HG03159 (cell line): ENCODE measurements at regions not wholly inside any gene's neighbourhood (a gene's known extent, or its start where the extent isn't known, plus 50 kb on each side); places are given as distances from the start of the nearest gene placed in this dataset.

ENCODE experiments used
- ATAC-seq: cut with Tn5 transposase; IDR thresholded peaks from one replicate; pipeline ENCODE4 v1.9.1; 2021; ENCODE audit warnings: mild to moderate bottlenecking, moderate library complexity; ENCODE audit not compliant: unreplicated experiment

DNA sequence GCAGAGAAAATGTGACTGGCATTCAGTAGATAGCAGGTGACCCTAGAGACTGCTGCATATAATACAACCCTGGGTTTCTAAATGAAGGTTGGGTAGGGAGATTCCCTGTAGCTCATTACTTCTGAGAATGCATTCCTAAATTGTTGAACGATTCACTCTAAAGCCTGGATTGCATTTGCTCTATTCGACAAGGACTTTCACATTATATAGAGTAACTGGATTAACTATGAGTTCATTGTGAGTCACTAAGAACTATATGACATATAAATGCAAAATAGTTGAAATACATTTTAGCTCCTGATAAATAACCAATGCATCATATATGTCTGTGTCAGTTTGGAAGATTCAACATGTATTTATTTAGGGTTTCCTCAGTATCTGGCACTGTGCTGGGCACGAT is 294.7 kb upstream of the CCDC54 start:
- no peak for ATAC-seq

DNA sequence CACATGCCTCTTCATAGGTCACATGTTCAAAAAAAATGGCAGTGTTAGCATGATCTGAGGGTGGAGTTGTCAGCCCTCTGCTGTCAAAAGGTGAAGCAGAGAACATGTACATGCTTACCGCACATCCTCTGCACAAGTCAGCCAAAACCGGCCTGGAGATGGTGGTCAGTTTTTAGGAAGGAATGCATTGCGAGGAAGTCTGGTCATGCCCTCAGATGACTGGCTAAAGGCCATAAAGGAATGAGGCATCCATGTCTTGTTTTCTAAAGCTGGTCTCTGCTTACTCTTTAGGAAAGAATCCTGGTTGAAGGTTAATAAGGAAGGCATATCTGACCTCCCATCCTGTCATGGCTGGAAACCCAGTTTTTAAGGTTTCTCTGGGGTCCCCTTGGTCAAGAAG is 292.0 kb upstream of the CCDC54 start:
- ATAC-seq = no peak

DNA sequence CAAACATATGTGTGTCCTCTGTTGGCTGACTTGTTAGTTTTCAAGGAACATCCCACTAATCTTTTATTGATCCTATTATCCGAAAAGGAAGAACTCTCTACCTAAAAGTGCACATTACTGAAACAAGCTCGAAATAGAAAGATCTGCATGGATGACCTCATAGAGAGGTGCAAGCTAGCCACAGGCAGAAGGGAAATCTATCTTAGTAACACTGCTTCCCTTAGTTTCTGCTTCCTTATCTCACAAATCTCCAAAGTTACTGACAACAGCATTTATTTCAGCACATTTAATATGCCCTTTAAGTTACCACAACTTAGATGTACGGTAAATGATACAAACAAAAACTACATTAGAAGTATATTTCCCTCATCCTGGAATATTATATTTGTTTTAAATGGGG is 285.1 kb upstream of the CCDC54 start:
- no peak for ATAC-seq

DNA sequence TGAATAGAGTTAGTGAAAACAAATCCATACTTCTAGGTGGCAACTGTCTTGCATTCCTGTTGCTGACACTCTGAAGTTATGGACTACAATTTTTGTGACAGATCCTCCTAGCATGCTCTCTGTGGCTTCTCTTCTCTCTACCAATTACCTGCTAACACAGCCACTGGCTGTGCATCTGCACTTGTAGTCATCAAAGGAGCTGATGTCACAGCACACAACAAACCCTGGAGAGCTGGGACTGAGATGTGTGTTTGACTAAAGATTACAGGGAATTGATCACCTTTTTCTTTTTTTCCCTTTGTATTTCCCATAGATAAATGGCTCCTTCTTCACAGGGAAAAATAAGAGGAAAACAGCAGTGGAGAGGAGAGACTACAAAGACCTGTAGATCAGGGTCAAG is 278.4 kb upstream of the CCDC54 start:
- ATAC-seq = no peak

DNA sequence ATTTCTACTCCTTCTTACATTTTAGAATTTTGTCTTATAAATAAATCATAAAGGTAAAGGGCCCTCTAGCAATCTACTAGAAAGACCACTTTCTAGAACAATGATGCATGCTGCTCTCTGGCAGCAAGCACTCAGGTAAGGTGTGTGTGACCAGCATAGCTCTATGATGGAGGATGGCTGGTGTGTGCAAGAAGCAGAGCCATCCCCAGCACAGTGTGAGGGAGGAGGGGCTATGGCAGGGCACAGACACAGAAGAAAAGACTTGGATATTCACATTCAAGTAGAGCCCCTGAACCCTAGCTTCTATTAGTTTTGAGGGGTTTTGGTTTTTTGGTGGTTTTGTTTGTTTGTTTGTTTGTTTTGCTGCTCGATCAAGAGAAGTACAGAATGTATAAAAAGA is 277.1 kb upstream of the CCDC54 start:
- ATAC-seq = no peak

DNA sequence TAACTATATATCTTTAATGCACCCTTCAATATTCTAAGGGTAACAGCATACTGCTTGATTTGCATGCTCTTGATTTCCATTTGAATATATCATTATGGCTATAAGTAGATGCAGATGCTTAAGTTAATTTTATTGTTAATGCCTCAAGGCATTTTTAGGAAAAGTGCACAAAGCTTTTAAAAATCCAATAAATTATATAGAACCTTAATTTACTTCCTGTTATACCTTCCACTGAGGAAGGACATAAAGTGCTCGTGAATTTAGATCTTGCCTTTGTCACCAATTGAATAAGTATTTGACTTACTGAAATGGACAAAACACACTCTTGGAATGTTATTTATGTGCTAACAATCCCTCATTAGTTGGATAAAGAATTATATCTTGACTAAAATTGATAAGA is 276.7 kb upstream of the CCDC54 start:
- no peak for ATAC-seq

DNA sequence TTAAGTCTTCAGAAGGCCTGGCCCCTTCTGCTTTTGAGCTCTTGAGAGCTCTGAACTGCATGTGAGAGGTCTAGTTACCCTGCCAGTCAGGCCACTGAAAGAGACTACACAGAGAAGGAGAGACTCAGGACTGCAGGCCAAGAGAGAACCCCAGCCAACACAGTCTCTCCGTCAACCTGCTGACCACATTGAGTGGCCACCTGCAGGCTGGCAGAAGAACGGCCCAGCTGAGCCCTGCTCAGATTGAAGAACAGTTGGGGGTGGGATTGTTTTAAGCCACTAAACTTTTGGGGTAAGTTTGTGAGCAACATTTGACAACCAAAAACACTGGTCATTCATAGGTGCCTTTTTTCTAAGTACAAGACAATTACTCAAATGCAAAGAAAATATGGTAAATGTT is 273.5 kb upstream of the CCDC54 start:
- ATAC-seq = no peak

DNA sequence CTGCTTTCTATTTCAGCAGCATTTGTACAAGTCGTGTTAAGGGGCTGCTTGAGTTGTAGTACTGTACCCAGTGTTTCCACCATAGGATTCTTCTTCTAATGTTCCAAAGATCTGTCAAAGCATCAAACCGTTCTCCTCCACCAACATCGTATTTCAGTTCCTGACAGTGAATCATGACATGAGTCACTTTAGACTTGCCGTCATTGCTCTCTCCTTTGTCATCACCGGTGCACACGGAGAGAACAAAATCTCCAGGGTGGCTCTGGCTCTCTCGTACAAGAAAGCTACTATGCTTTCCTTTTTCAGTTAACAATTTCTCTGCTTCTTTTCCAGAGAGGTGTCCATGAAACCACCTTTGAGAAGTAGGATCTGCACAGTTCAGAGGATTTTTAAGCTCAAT is 270.9 kb upstream of the CCDC54 start:
- no peak for ATAC-seq

DNA sequence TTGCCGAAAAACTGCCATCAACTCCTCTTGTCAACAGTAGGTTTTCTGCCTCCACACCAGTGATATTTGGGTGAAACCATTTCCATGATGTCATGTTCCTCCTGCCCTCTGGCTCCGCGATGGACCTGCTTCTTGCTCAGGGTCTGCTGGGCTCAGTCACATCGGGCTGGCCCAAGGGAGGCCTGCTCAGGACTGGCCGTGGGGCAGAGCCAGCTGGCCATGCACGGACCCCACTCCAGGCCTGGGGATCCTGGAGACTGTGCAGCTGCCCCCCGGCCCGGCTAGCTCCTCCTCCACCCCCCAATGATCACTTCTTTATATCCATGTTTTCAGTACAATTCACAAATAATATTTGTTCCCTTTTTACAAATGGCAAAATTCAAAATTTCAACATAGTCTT is 270.3 kb upstream of the CCDC54 start:
- ATAC-seq = no peak

DNA sequence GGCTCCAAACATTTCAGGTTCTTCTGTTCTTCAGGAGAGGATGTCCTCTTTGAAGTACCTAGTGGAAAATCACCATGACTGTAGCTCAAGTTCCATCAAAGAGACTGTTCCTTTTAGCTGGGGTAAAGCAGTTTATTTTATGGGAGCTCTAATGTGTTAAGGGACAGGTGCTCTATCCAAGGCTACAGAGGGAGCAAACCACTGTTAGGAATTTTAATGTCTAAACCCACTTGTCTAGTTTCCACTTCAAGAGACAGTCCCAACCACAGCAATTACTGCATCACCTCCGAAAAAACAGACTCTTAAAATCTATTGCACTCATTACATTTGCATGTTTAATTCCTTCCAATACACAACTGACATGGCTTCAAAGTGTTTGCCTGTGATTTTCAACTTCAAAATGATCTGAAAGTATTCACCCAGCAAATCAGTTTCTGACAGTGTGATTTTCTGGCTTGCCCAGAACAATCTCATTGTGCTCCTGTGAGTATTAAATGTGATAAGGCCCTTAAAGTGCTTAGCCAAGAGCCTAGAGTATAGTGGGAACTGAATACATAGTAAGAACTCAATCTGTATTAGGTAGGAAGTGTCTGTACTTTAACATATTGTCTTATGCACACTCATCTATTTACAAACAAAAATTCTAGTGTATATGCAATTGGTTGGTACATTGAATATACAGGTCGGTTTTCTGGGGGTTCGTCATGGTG is 266.5 kb upstream of the CCDC54 start:
- ATAC-seq = no peak

DNA sequence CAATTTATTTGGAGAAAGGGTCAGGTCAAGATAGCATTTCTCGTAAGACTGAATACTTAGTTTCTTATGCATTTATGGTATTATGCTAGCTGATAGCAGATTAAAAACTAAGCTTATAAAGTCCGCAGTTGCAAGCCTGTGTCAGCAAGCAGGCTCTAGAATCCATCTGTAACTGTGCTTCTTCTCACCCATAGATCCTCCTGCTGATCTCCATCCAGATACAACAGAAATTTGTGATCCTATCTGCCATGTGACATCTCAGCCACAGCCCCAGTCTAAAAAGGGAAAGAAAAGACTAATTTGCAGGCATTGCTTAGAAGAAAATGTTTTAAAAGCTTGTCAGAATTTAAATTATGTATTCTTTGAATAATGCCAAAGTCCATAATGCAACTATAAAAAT is 265.4 kb upstream of the CCDC54 start:
- no peak for ATAC-seq

DNA sequence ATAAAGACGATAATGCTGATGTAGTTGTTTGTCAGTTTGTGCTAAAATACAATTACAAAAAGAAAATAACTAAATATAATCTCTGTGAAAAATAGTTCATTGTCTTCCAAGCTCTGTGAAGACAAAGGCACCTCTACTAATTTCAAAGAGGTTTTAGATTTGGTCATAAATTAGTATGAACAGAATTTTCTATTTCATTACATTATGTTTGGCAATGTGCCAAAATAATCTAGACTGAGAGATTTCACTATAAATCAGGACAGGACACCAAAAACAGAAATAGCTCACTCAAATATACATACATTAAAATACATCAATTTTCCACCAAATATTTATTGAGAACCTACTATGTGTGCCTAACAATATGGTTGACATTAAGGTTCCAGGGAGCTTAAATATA is 264.9 kb upstream of the CCDC54 start:
- no peak for ATAC-seq

DNA sequence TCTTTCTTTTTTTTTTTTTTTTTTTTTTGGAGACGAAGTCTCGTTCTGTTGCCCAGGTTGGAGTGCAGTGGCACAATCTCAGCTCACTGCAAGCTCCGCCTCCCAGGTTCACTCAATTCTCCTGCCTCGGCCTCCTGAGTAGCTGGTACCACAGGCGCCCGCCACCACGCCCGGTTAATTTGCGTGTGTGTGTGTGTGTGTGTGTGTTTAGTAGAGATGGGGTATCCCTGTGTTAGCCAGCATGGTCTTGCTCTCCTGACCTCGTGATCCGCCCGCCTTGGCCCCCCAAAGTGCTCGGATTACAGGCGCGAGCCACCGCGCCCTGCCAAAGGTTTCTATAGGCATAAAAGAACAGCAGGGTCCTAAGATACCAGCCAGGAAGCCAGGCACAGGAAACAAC is 261.0 kb upstream of the CCDC54 start:
- ATAC-seq = no peak

DNA sequence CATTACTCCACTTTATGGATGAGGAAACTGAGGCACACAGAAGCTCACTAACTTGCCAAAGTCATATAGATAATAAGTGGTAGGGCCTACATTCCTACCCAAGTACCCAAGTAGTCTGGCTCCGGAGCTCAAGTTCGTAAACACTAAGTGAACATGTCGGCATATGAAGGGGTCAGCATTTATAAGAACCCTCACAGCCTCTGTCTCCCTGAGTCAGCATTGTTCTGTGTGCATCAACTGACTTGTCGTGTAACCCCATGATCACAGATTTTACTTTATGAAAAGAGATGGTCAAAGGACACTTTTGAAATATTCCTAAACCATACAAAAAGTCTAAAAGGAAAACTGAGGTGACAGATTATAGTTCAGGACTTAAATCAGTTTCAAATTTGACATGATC is 260.1 kb upstream of the CCDC54 start:
- ATAC-seq = no peak

DNA sequence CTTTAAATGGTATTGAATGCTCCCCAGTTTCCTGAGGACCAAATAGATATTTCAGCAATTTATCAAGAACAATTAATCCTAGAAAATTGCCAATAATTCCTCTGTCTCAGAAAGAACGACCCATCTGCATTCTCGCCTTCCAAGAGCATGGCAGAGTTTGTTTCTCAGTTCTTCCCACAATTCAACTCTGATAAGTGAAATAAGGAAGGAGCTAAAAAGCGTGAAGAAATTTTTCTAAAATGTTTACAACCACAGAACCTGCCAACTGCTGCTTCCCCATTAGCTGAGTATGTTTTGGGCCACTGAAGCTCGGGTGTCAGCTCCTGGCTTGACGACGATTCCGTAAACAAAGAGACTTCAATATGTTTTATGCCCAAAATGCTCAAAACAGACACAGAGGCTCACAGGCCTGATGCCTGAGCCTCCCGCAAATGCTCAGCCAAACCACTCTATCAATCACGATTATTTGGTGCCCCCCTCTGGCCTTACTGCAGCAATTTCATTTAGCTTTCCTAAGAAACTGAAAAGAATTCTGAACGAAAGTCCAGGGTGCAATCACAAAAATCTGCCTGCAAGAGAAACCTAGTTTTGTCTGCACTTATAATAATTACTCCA is 259.2 kb upstream of the CCDC54 start:
- no peak for ATAC-seq

DNA sequence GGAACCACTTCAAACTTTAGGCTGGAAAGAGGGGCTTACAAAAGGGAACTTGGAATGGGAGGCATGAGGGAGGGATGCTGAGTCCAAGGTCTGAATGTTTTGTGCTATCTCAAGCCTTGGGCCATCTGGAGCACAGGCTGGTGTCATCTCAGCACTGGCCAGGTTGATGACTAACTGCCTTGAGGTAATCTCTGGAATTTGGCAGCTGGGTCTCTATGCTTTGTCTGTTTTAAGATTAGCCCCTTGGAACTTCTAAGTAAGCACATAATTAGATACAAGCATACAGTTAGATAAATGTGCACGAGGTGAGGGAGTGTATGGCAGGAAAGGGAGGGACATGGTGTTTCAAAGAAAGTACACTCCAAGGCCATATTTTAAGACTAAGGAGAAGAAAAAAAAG is 252.4 kb upstream of the CCDC54 start:
- no peak for ATAC-seq

DNA sequence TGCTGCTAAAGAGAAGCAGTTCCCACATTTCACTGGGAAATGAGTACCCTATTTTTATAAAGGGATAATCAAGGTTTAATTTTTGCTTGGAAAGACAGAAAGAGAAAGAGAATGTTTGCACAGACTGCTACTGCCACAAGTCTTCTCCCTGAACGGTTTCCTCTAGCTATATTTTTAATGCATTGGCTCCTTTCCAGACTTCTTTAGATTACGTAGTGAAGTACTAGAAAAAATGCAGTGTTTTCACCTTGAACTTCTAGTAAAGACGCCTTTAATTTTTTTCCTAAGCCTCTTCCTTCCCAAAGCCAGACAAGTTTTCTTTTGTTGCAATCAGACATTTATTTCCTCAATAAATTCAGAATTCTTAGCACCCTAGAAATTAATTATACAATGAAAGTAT is 248.3 kb upstream of the CCDC54 start:
- no peak for ATAC-seq

DNA sequence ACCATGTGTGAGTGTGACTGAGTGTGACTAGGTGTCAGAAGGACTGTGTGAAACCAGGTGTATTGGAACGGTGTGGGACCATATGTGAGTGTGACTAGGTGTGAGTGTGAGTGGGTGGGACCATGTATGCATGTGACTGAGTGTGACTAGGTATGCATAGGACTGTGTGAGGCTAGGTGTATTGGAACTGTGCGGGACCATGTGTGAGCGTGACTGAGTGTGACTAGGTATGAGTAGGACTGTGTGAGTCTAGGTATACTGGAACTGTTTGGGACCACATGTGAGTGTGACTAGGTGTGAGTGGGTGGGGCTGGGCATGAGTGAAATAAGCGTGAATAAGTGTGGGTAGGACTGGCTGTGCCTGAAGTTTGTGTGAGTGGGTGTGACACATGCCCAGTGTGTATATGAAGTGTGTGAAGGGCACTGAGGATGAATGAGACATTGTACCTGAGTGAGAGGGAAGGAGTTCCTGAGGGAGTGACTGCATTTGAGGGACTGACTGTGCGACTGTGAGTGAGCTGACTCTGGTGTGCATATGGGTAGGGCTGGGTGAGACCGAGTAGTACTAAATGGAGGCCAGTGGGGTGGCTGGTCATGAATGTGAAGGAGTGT is 247.0 kb upstream of the CCDC54 start:
- ATAC-seq = no peak

DNA sequence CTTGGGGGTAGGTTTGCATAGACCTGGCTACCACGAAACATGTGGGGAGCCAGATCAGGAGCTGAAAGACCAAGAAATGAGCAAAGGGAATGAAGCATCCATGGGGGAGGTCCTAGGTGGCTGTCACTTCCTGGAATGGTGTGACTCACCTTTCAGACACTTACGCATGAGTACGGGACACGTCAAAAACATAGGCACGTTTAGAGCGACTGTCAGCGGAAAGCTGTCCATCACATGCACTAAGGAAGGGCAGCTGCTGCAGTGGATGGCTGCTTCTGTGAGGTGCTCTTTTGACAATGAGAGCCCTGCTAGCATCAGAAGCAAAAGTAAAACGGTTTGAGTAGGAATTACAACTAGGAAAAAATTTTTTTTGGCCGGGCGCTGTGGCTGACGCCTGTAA is 244.6 kb upstream of the CCDC54 start:
- no peak for ATAC-seq

DNA sequence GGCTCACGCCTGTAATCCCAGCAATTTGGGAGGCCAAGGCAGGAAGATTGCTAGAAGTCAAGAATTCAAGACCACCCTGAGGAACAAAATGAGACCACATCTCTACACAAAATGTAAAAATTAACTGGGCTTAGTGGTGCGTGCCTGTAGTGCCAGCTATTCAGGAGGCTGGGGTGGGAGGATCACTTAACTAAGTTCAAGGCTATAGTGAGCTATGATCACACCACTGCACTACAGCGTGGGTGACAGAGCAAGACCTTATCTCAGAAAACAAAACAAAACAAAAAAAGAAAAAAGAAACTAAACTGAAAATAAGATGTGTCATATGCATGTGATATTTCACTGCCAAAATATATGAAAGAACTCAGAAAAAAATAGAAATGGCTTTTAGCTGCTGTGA is 243.3 kb upstream of the CCDC54 start:
- no peak for ATAC-seq

DNA sequence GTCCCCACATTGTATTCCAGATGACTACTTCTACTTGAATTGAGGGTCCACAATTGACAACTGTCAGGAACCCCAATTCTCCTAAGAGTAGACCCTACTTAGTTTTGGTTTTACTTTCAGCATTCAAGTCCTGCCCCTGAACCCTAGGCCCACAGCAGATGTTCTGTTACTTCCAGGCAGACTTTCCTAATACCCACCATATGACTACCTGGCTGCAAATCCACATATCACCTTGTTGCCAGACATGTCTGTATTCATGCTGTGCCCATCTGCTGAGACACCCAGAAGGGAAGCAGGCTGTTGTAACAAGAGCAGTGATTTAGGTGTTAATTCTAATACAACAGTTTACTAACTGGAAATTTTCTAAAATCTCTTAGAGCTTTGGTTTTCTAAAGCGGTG is 235.1 kb upstream of the CCDC54 start:
- no peak for ATAC-seq

DNA sequence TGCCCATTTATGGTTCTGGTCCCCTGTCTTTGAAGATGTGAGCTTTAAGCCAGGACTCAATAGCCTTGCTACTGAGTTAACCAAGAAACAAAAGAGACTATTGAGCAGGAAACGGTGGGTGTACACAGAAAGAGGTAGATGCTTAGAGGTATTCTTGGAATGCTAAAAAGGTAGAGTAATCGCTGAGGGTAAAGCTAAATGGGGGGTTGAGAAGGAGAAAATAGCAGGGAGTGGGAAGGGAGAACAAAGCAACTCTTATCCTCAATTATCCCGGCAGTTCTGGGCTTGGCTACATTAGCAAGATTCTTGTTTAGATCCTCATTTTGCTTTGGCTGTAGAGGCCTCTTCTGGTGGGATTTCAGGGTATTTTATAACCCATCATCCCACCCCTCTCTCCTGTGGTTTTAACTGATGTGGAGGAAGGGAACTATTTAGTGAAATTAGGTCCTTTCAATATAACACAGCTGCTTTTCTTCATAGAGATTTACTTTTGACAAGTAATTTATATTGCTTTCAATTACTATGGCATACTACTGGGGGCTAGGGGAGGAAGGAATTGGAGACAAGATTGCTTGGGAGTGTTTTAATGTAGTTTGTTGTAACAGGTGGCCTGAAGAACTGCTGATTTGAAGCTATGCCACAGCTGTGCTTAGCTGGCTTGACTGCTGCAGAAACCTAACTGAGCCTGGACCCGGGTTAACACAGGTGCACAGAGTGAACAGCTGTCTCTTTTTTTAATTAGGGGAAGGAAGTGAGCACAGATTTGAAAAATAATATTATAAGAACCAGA is 234.3 kb upstream of the CCDC54 start:
- ATAC-seq = no peak
